GM19463 (cell line): ENCODE measurements at regions not wholly inside any gene's neighbourhood (a gene's known extent, or its start where the extent isn't known, plus 50 kb on each side); places are given as distances from the start of the nearest gene placed in this dataset.

Experiments
- ATAC-seq: cut with Tn5 transposase; IDR thresholded peaks from one replicate; pipeline ENCODE4 v1.9.1; 2021; ENCODE audit warnings: mild to moderate bottlenecking, moderate library complexity; ENCODE audit not compliant: unreplicated experiment

DNA sequence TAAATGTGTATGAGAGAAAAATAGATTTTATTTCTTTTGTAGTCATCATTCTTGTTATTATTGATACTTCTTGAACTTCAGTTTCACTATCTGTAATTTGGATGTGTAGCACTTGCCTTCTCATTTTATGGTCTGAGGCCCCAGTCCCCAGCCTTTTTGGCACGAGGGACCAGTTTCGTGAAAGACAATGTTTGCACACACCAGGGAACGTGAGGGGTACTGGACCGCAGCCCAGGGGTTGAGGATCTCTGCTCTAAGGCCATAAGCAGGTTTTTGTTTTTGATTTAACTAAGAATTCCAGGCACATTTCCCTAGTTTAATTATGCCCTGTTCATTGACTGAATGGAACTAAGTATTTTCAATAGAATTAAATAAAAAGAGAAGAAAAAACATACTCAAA, 261.5 kb downstream of the BMP2 start:
- no peak for ATAC-seq

DNA sequence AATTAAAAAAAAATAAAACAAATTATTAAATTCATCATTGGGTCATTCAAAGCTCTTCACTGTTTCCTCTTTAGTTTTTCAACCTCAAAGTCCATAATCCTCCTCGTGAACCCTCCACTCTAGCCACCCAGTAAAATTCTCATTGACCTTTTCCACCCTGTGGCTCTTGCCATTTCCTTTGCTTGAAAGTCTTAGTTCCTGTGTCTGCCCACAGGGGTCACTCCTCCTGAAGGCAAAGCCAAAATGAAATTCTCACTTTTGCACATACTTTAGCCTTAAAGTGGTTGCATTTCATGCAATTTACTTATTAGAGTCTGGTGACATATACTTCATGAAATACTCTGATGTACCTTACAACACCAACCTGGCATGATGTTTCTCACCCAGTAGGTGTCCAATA, 263.7 kb downstream of the BMP2 start:
- no peak for ATAC-seq

DNA sequence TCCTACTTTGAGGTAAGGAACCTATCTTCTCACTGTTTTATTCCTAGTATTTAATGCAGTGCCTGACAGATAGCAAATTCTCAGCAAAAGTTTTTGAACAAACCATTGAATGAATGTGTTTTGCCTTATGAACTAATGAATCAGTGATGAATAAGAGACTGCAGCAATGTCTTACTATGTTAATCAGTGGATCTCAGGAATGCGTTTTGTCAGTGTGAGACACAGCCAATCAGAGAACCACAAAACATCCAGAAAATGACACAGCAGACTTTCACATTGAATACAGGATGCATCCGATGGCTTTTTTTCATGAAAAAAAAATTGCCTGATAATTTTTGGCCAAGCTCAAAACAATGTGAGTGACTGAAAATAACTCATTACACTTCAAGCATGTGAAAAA, 270.5 kb downstream of the BMP2 start:
- no peak for ATAC-seq

DNA sequence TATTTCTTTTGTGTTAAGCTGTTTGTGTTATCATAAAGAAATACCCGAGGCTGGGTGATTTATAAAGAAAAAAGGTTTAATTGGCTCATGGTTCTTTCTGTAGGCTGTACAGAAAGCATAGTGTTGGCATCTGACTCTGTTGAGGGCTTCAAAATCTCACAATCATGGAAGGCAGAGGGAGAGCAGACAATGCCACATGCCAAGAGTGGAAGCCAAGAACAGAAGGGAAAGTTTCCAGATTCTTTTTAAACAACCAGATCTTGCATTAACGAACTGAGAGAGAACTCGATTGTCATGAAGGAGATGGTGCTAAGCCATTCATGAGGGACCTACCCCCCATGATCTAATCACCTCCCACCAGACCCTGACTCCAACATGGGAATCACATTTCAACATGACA, 290.1 kb downstream of the BMP2 start:
- ATAC-seq = no peak

DNA sequence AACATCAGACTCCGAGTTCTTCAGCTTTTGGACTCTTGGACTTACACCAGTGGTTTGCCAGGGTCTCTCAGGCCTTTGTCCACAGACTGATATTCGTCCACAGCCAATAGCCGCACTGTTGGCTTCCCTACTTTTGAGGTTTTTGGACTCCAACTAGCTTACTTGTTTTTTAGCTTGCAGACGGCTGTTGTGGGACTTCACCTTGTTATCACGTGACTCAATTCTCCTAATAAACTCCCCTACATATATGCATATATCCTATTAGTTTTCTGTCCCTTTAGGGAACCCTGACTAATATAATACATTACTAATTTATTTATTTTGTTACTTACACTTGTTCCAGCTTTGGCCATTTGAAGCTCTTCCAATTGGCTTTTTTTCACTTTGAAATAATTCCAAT, 311.3 kb downstream of the BMP2 start:
- ATAC-seq = no peak

DNA sequence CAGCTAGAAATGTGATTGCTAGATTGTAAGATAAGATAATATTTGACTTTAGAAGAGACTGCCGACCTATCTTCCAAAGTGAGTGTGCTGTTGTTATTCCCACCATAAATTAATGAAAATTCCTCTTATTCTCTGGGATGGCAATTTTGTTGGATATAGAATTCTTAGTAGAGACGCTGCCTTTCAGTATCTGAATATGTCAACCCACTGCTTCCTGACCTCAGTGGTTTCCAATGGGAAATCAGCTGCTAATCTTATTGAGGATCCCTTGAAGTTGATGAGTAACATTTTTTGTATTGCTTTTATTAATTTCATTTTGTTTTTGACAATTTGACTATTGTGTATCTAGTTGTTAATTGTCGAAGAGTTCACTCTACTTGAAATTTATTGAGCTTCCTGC, 313.0 kb downstream of the BMP2 start:
- no peak for ATAC-seq

DNA sequence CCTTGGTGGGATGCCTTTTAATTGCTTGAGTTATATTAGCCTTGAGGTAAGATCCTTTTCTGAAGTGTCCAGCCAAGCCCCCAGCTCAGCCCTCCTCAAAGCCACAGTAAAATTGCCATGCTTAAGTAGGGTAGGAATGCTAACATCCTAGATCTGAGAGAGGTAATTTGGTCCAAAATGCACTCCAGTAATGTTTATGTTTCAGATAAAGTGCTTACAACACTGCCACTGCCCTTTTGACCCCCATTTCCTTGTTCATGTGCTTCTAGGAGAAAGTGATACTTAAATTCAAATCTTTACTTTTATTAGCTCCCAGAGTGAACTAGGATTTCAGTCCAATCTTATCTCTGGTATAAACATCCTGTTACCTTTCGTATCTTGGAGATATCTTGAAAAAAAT, 318.0 kb downstream of the BMP2 start:
- no peak for ATAC-seq

DNA sequence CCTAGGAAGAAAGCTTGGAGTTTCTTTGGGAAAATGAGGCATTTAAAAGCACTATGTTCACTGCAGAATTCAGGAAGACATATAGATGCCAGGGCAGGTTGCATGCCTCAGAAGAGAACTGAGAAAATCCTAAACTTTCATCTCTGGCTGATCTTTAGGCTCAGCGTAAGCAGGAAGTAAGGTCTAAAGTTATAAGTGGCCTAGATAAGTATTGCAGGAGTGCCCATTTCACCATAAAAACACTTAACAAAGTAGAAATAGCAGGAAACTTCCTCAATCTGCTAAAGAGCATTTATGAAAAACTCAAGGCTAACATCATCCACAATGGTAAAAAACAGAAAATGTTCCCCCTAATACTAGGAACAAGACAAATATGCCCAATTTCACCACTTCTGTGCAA, 320.3 kb downstream of the BMP2 start:
- no peak for ATAC-seq

DNA sequence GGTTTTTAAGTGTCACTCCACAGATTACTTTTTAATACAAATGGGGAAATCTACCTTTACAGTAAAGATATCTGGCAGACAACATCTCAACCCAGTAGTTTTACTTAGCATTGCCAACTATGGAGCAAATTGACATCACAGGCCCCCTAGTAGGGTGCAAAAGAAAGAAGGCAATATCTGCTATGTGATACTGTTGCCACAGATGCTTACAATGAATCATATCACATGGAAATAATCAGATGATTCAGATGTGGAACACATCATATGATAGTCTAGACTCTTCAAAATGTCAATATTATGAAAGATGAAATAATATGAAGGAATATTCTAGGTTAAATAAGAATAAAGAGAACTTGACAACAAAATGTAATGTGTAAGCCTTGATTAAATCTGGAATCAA, 322.5 kb downstream of the BMP2 start:
- no peak for ATAC-seq

DNA sequence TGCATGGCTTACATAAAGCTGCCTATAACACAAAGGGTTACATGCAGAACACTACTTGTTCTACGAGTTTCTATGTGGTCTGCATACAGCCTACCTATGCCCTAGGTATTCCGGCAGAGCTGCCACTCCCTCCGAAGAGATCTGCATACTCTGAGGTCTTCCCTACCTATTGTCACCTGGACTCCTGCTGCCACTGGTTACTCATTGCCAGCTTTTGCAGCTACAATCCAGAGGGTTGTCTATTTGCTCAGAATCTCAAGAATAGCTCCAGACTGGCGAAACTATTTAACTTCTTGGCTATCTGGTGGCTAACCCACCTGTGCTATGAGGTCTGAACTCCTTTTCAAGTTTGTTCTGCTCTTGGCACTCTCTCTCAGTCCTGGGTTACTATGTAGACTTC, 323.3 kb downstream of the BMP2 start:
- no peak for ATAC-seq

DNA sequence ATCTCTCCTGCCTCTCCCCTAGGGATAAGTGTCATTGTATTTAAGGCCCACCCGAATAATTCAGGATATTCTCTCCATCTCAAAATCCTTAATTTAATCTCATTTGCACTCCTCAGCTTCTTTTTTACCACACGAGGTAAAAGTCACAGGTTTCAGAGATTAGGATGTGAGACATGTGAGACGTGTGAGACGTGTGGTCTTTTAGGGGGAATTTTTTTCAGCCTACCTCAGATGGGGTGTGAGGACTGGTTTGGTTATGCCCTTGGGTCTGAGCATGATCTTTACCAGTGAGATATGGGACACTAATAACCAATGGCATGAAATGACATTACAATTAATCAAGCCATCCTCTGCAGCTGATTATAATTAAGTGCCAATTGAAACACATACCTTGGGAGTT, 324.2 kb downstream of the BMP2 start:
- no peak for ATAC-seq

DNA sequence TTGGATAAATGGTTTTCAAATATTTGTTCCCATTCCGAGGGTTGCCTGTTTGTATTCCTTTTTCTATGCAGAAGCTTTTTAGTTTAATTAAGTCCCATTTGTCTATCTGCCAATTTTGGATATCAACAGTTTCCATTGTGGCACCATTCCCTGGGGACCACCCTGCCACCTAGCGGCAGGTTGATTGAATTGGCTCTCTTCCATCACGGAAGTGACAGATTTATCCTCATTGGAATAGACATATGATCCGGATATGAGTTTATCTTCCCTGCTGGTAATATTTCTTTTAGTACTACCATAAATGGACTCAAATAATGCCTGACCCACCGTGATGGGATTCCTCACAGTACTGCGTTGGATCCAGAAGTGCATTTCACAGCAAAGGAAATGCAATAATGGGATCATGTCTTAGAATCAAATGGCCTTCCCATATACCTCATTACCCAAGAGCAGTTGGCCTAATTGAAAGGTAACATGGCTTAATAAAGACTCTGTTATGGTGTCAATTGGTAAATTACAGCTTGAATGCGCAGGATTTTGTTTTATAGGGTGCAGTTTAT, 327.0 kb downstream of the BMP2 start:
- peak; percentile 61 for ATAC-seq

DNA sequence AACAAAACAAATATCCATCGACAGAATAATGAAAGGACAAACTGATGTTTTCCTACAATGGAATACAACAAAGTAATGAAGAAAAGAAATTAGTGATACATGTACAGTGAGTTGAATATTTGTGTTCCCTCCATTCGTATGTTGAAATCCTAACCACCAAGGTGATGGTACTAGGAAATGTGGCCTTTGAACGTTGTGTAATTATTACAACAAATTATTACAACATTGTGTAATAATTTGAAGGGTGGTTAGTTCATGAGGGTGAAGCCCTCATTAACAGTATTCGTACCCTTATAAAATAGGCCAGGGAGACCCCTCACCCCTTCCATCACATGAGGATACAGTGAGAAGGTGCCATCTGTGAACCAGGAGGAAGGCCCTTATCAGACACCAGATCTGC, 339.4 kb downstream of the BMP2 start:
- no peak for ATAC-seq

DNA sequence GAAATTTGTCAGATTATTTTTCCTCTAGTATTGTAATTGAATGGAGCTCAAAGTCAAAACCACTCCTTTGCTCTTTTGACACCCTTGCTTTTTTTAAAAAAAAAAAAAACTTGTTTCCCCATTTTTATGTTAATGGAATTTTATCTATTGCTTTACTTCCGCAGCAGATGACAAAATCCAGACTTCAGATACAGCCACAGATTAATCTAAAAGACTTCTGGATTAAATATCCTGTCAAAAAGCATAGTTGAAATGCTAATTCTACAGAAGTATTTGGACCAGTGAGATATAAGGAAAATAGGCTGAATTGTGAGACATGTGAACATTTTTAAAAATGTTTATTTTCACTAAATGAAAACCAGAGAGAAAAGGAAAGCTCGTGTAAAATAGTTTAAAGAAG, 341.4 kb downstream of the BMP2 start:
- no peak for ATAC-seq

DNA sequence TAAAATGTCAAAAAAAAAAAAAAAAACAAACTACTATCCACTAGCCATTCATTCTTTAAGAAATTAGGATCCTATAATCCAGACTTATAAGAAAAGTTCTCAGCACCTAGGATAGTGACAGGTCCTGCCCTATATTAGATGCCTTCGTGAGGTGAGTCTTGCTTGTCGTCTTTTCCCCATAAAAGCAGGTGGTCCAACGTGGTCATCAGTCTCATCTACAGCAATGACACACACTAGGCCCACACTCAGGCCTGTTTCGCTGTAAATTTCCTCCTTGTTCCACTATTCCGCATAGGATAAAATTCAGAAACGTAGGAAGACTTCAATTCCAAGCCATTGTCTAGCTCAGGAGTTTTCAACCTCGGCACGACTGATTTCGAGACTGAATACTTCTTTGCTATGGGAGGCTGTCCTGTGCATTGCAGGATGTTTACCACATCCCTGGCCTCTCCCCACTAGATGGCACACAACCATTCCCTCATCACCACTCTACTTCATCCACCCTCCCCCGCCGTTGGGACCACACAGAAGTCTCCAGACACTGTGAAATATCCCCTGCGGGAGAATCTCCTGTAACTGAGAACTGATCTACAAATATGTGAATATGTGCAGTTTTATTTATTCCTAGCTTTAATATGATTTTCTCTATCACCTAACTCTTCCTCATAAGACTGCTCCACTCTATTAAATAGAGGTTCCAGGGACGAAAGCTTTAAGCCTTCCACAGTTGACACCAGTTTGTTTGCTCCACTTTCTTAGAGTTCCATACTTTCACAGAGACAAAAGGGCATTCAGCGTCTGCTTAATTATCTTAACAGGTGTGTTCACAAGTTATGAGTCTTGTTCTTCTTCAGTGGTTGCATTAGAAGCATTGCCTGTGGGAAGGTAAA, 346.3 kb downstream of the BMP2 start:
- ATAC-seq = peak; percentile 99

DNA sequence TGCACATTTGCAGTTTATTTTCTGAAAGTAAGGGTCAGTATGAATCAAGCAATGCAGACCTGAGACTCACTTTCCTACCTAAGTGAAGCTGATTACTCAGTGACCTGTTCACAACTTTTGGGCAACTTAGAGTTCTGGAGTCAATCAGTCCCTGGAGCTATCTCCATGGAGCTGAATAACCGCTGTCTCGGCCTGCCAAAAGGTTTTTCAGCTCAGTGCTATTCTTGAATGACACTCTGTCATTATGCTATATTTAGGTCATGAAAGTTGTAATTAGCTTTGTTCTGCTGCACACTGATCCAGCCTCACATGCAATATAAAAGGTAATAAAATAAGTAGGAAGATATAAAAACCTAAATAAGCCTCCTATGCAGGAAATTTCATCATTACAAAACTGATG, 356.0 kb downstream of the BMP2 start:
- no peak for ATAC-seq

DNA sequence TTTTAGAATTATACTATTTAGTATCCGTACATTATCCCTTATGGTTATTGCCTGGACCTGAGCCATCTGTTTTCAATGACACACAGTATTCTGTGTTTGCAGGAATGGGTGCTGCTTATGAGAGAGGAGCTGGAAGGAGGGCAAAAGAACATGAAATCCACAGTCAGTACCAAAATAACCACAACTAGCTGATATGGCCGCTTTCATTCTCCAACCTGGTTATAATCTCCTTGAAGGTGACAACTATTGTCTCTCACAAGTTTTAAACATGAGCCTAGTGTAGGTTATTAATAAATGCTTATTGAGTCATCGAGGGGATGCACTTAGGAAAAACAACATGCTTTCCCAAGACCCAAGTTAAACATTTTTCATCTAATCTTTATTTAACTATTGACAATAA, 356.6 kb downstream of the BMP2 start:
- no peak for ATAC-seq

DNA sequence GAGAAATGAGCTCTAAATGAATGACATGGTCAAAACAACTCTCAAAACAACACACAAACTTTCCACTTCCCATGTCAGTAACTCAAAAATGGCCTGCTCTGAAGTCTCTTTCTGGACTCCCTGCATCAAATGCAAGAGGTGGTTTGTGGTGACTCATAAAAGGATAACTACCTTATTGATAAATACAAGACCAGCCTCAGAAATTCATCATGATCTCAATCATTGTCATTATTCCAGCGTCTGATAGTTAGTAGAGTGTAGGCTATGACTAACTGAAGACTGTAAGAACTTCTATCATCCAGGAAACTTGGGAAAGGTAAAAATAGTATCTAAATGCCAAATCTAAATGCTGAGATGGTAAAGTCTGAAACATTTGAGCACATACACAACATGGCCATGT, 369.4 kb downstream of the BMP2 start:
- peak; percentile 26 for ATAC-seq

DNA sequence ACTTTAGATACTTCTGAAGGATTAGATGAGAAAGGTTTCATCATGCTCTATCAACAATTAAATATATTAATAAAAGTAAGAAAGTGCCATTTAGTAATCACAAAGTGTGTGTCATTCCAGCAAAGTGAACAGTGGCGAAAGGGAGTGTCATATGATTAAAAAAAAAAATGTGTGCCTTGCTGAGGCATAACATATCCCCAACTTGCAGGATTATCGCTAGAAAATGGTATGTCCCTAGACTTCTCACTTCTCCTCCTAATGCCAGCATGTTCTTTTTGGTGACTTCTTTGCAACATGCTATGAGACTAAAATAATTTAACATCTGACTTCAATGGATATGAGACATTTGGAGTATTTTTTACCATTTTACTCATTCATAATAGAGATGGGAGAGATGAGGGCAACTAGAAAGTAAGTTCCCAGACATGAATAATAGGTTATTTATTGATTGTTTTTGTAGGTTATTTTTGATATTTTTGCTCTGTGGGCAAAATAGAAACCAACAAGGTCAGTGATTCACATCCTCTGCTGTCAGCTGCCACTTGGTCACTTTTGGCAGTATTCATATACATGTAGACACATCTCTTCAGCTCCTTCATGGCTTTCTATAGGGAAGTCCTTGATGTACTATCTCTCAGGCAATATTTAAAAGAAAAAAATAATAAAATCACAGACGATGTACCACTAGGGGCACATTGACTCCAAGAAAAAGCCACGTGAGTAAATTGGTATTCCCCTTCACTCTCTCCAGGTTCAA, 370.1 kb downstream of the BMP2 start:
- ATAC-seq = peak; percentile 87

DNA sequence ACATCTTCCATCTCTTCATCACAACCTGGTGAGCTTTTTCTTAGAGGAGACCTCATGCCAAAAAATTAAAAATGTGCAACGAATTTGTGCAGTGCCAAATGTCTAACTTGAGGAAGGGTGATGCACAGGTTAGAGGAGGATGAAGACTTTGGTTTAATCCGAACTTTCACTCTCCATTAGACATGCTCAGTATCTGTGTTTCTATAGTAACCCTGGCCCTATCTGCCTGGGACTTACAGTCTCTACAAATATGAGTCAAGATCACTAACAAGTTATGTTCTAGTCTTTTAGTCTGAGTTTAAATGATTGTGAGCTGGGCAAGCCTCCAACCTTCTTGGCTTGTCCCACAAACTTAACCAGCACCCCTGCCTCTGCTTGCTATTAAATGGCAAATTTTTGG, 377.0 kb downstream of the BMP2 start:
- peak; percentile 71 for ATAC-seq

DNA sequence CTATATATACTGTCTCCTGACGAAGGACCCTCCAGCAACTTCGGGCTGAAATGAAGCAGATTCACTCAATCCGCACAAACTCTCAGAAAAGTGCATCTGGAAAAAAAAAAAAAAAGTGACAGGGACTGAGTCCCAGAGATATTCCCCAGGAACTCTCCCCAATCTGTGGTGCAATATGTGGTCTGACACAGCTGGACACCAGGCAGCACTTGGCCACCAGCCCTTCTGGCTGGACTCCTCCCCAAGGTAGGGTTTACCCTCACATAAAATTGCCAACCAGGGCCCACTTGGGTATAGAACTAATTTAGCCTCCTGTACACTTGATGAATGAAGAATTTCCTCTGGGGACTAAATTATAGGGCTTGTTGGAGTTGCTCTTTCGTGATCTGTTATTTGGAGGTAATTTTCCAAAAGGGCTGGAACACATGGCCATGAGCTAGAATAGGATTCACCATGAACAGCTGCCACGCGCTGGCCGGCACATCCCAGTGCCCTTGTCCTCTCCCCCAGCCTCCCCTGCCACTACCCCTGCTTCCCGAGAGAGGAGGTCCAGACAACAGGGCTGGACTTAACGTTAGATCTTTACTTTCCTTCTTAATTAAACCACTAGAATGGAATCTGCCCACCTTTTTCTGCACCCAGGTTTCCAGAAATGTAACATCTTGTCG, 379.2 kb downstream of the BMP2 start:
- no peak for ATAC-seq

DNA sequence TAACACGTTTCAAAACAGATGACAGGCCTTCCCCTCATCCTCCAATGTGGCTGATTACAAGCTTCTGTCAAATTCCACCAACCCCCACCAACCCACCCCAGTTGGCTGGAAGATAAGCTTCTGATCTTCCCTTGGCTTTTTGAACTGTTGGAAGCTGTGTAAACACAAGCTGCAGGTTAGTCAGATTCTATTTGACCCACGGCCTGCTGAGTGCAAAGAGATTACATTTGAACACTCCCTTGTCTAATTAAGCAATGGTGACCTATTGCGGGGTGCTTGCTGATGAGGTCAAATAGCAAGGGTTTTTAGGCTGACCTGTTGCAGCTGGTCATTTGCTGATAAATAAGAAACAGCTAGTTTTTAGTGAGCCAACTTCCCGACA, 379.7 kb downstream of the BMP2 start:
- ATAC-seq = no peak
